ENCODE measurements at regions not wholly inside any gene's neighbourhood (a gene's known extent, or its start where the extent isn't known, plus 50 kb on each side); places are given as distances from the start of the nearest gene placed in this dataset.
A peak's percentile ranks its signal among the peaks of the same experiment; 100 is the strongest.

DNA sequence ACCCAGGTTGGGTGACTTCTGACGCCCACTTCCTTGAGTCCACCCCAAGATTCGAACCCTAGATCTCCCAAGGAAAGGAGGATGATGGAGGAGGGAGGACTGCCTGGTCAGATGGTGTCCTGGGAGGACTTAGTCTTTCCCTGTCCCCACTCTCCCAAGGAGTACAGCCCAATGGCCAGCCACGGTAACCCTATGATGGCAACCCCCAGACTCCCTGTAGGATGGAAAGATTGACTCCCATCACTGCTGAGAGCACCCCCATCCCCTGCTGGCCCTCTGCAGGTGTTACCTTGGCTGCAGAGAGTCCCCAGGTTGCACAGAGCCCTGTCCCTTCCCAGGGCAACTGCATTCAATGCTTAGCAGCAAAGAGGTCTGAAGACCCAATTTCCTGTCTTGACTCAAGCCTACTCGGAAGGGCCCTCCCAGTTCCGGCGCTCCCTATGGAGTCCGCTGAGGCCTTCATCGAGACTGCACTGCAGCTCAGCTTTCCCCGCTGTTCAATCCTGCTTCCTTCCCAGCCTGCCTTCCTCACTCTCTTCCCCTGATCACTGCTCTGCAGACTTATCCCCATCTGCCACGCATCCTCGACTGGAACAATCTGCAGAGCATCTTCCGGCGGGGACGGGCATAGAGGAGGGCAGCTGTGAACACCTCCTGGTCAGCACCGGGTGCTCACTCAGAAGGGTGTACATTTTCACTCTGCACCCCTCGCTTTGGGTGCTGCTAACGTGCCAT, 50.8 kb upstream of the OCM2 start:
- DNase-seq (ENCODE audit: low spot score in 2 of 2) (no peak), ATAC-seq (ENCODE audit: low read depth) (no peak)
- Mint-ChIP-seq H3K27me3 (peaks cover 20% of the 10 kb centered on the region), H3K27ac (no peak overlapping the region), H3K9me3 (no peaks in the 10 kb centered on the region), H3K36me3 (no peaks in the 10 kb centered on the region), H3K4me1 (no peaks in the 10 kb centered on the region), H3K4me3 (no peak overlapping the region)

GRCh38 chr7:98046816-98047215, 56.8 kb upstream of the OCM2 start:
- no peak for ATAC-seq (ENCODE audit: low read depth)
- H3K27me3 Mint-ChIP-seq = peaks cover 10% of the 10 kb centered on the region

GRCh38 chr7:98049034-98049433, 57.6 kb upstream of the LMTK2 start:
- Mint-ChIP-seq H3K36me3 (no peaks in the 10 kb centered on the region), H3K27ac (no peak overlapping the region), H3K4me3 (no peak overlapping the region), H3K9me3 (no peaks in the 10 kb centered on the region), H3K27me3 (peaks cover 6% of the 10 kb centered on the region), H3K4me1 (peaks cover 4% of the 10 kb centered on the region)
- DNase-seq (ENCODE audit: low spot score in 2 of 2) (no peak), ATAC-seq (ENCODE audit: low read depth) (no peak)

More at GRCh38 chr7:98046816-98047215, 56.8 kb upstream of the OCM2 start:
- Mint-ChIP-seq H3K27ac (no peak overlapping the region), H3K36me3 (no peaks in the 10 kb centered on the region), H3K9me3 (no peaks in the 10 kb centered on the region), H3K4me3 (no peak overlapping the region), H3K4me1 (peaks cover 4% of the 10 kb centered on the region)
- no peak for DNase-seq (ENCODE audit: low spot score in 2 of 2)

- peaks cover 2% of the 10 kb centered on the region for H3K36me3 Mint-ChIP-seq
- no peaks in the 10 kb centered on the region for H3K9me3 Mint-ChIP-seq
- ATAC-seq (ENCODE audit: low read depth) = peak; percentile 63
These were observed 55.4 kb upstream of the LMTK2 start for GRCh38 chr7:98051118-98051744.

GRCh38 chr7:98054585-98054984, 52.1 kb upstream of the LMTK2 start:
- Mint-ChIP-seq H3K36me3 (peaks cover 2% of the 10 kb centered on the region), H3K4me1 (peaks cover 4% of the 10 kb centered on the region), H3K27ac (no peak overlapping the region), H3K4me3 (no peak overlapping the region), H3K9me3 (no peaks in the 10 kb centered on the region), H3K27me3 (peaks cover 13% of the 10 kb centered on the region)
- DNase-seq (ENCODE audit: low spot score in 2 of 2) = no peak
- no peak for ATAC-seq (ENCODE audit: low read depth)

More at GRCh38 chr7:98051118-98051744, 55.4 kb upstream of the LMTK2 start:
- no peak overlapping the region for H3K27ac Mint-ChIP-seq
- peaks cover 4% of the 10 kb centered on the region for H3K4me1 Mint-ChIP-seq
- DNase-seq (ENCODE audit: low spot score in 2 of 2) = peak in 1 of 2 donors; percentile 19
- peaks cover 6% of the 10 kb centered on the region for H3K27me3 Mint-ChIP-seq
- peak overlapping the region; percentile 17 for H3K4me3 Mint-ChIP-seq

GRCh38 chr7:98056580-98056979, 50.1 kb upstream of the LMTK2 start:
- ATAC-seq (ENCODE audit: low read depth) = no peak
- H3K4me1 Mint-ChIP-seq = no peaks in the 10 kb centered on the region
- peaks cover 2% of the 10 kb centered on the region for H3K36me3 Mint-ChIP-seq
- H3K27ac Mint-ChIP-seq = no peak overlapping the region
- no peak overlapping the region for H3K4me3 Mint-ChIP-seq
- no peaks in the 10 kb centered on the region for H3K9me3 Mint-ChIP-seq
- no peak for DNase-seq (ENCODE audit: low spot score in 2 of 2)
- peaks cover 11% of the 10 kb centered on the region for H3K27me3 Mint-ChIP-seq

All from memory B cell (primary cell).